ENCODE measurements at regions not wholly inside any gene's neighbourhood (a gene's known extent, or its start where the extent isn't known, plus 50 kb on each side); places are given as distances from the start of the nearest gene placed in this dataset.
"Not testable (repeated sequence)": the region's sequence is repeated elsewhere in the genome, so short reads cannot be mapped to it uniquely, and the experiment has no call there.

- not testable (repeated sequence) for DNase-seq (ENCODE audit: low read depth in 4 of 4, low spot score in 3 of 4)
Observed at GRCh38 chr6:71360556-71361335, 72.1 kb downstream of the OGFRL1 start.

DNA sequence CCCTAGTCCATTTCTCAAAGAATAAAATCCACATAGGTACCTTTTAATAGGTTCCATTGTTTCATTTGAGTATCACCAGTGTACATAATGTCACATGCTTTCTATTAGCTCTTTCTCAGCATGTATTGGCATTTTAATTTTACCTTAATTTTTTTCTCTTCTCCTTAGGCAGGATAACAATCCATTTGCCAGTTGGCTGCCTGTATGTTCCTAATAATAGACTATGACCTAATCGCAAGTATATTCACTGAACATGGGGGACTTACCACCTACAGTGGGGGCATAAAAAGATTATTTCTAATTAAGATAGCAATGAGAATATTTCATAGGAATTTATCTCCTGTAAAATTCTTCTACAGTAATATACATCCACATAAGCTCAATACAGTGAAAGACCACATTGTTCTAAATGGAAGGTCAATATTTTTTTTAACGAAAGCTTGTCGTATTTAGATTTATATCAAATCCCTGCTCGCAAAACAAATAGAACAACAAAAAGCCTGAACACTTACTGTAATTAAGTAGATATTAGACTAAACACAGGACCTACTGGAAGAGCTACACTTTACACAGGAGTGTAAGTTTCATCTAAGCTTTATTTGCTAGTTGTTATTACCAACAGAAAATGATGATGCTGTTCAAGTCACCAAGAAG is 76.4 kb downstream of the OGFRL1 start:
- no peak for DNase-seq (ENCODE audit: low read depth in 4 of 4, low spot score in 3 of 4)

DNA sequence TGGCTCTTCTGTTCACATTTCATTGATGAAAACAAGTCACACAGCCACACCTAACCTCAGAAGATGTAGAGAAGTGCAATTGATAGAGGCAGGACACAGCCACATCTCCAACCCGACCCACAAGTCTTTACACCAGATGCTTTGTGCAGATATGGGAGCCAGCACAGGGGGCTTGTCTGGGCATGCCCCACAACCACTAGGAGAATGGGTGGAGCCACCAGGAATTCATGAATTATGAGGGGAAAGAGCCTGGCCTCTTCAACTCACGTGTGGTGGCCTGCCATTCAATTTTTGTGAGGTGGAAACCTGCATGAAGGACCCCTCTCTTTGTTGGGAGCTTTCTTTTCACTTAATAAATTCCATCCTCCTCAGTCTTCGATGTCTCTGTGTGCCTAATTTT is 79.1 kb downstream of the OGFRL1 start:
- no peak for DNase-seq (ENCODE audit: low read depth in 4 of 4, low spot score in 3 of 4)

- DNase-seq (ENCODE audit: low read depth in 4 of 4, low spot score in 3 of 4), result no peak
Observed at GRCh38 chr6:71368284-71368683, 79.7 kb downstream of the OGFRL1 start.

DNA sequence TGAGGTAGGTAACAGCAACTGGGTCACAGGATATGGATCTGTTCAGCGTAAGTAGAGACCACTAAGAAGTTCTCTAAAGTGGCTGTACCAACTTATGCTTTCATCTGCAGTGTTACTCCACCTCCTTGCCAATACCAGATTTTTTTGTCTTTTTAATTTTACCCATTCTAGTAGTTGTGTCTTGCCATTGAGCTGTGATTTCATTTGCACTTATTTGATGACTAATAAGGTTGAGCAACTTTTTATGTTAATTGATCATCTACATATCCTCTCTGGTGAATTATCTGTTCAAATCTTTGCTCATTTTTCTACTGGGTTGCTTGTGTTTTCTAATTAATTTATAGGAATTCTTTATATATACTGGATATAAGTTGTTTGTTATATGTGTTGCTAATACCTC is 82.9 kb downstream of the OGFRL1 start:
- DNase-seq (ENCODE audit: low read depth in 4 of 4, low spot score in 3 of 4), result no peak

DNA sequence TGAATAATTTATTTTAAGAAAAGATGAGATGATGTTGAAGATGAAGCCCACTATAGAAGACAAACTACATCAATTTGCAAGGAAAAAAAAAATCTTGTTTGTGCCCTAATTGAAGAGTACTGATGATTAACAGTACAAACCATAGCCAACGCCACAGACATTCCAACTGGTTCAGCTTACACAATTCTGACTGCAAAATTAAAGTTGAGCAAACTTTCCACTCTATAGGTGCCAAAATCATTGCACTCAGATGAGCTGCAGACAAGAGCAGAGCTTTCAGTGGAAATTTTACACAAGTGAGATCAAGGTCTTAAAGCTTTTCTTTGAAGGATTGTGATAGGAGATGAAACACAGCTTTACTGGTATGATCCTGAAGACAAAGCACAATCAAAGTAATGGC is 85.3 kb downstream of the OGFRL1 start:
- no peak for DNase-seq (ENCODE audit: low read depth in 4 of 4, low spot score in 3 of 4)

GRCh38 chr6:71375676-71376075 is 87.1 kb downstream of the OGFRL1 start:
- DNase-seq (ENCODE audit: low read depth in 4 of 4, low spot score in 3 of 4), result no peak

GRCh38 chr6:71376830-71377229 is 88.2 kb downstream of the OGFRL1 start:
- DNase-seq (ENCODE audit: low read depth in 4 of 4, low spot score in 3 of 4), result no peak

- DNase-seq (ENCODE audit: low read depth in 4 of 4, low spot score in 3 of 4), result no peak
Observed at GRCh38 chr6:71383476-71383875, 94.9 kb downstream of the OGFRL1 start.

- DNase-seq (ENCODE audit: low read depth in 4 of 4, low spot score in 3 of 4), result peak in 3 of 4 donors; percentile 39 to 50 (median 47)
Observed at GRCh38 chr6:71383901-71384489, 95.4 kb downstream of the OGFRL1 start.

GRCh38 chr6:71385111-71385822 is 96.7 kb downstream of the OGFRL1 start:
- no peak for DNase-seq (ENCODE audit: low read depth in 4 of 4, low spot score in 3 of 4)

DNA sequence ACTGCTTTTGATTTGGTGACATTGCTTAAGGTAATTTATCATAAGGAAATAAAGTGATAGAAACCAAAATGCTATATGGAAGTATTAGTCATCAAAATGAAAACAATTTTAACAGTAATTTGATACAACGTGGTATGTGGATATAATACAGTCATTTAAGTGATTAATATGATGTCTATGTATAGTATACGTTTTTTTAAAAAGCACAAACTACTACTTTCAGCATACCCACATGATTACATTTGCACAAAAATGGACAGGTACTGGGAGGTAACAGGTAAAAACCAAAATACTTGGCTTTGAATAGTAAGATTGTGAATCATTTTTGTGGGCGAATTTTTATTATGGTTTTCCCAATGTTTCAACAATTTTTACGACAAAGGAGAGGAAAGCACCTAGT is 97.6 kb downstream of the OGFRL1 start:
- no peak for DNase-seq (ENCODE audit: low read depth in 4 of 4, low spot score in 3 of 4)

DNA sequence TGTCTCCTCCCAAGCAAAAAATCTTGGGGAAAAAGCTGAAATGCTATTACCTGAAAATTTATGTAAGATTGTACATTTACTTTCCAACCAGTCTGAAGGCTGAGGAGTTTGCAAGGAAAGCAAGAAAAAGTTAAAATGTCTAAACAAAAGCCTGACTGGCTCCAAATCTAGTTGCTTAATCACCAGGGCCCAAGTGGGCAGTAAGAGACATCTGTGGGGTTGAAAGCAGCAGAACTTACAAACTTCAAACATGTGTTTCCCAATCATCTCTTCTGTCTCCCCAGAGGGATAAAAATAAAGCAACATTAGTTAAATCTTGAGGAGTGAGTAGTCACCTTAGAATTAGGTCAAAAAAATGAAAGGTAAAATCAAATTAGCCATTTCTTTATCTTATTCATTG is 98.6 kb downstream of the OGFRL1 start:
- no peak for DNase-seq (ENCODE audit: low read depth in 4 of 4, low spot score in 3 of 4)

DNA sequence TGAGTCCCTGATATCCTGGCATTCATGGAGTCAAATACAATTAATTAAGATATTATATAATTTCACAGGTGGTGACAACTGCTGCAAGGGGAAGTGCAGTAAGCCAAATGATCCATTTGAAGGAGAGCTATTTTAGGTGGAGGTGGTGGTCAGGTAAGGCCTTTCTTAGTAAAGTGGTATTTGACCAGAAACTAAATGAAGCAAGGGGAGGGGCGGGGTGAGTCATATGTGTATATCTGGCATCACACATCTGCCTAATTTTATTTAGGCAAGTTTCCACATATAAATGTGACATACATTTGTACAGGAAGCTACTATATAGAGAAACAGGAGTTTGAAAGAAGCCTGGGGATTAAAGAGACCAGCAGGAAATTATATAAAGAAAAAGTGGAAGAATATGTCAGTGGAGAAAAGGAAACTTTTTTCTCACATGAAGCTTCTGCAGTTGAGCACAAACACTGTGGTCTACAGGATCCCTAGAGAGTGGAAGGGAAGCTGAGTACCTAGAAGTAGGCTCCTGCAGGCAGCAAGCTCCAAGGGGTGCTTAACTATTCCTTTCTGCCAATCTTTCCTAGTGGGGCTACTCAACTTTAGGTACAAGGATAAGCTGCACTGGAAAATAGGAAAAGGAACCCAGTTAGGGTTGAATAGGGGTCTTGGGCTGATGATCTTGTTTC is 99.6 kb downstream of the OGFRL1 start:
- DNase-seq (ENCODE audit: low read depth in 4 of 4, low spot score in 3 of 4), result no peak

- no peak for DNase-seq (ENCODE audit: low read depth in 4 of 4, low spot score in 3 of 4)
Observed at GRCh38 chr6:71388856-71389527, 100.4 kb downstream of the OGFRL1 start.

DNA sequence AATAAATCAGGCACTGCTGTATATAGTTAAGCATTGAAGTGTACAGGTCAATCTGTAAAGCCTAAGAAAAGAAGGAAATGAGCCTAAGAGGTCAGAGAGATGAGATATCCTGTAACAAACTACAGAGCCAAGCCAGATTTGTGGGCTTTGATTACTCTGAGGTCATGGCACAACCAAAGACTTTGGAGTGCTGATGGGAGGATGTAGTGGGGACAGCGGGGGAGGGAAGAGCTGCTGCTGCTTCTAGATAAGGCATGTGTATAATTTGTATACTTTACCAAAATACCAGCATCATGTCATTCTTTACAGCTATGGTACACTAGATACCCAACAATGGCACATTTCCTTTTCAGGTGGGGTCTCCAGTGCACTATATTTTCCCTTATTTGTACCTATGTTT is 102.5 kb downstream of the OGFRL1 start:
- no peak for DNase-seq (ENCODE audit: low read depth in 4 of 4, low spot score in 3 of 4)

DNA sequence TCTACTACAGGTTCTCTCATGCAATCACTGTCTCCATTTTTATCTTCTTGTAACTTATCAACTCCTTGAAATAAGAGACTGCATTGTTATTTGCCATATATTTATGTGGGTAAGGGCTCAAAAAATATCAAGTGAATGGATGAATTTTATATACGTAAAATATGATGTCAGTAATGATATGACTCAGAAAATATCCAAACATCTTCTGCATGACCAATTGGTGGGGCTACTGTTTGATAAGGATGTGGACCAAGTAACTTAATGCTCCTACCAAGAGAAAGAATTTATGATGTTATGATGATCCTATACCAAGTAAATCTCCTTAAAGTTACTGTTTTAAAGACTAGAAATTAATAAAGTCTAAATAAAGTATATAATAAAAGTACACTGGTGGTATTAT is 103.7 kb downstream of the OGFRL1 start:
- DNase-seq (ENCODE audit: low read depth in 4 of 4, low spot score in 3 of 4), result no peak

GRCh38 chr6:71393471-71393870 is 104.9 kb downstream of the OGFRL1 start:
- DNase-seq (ENCODE audit: low read depth in 4 of 4, low spot score in 3 of 4), result no peak

DNA sequence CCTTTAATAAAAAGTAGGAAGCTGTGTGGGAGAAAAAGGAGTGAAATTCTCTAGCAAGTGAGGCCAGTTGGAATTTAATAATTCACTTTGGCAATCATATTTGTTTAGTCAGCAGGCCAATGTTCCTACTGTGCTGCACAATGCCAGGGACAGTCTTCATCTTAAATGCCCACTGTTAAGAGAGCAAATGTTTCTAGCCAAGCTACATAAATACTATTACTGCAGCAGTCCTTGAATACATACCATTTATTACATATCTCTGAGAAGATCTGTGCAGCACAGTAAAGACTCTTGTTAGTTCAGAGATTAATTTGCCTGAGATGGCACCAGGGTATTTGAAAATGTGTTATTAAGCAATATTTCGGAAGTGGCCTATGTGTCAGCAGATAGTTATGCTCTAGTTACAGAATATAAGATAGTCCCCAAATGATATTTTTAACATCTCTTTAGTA is 105.4 kb downstream of the OGFRL1 start:
- no peak for DNase-seq (ENCODE audit: low read depth in 4 of 4, low spot score in 3 of 4)

DNA sequence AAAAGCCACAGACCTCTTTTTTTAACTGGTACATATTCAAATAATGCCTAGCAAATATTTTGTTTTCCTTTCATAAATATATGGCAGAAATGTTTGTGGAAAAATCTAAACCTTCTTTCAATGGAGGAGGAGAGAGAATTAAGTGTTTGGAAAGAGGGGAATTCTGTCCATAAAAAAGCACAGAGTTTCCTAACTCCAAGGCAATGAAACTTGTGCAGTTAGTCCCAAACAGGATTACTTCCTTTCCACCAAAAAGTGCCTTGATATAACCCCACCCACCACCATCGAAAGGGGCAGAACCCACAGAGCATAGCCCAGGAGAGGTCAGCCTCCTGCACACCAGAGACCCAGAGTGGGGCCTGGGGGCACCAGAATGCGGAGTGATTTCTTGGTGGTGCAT is 106.3 kb downstream of the OGFRL1 start:
- DNase-seq (ENCODE audit: low read depth in 4 of 4, low spot score in 3 of 4), result no peak
